WERI-Rb-1 (cell line): ENCODE measurements at regions not wholly inside any gene's neighbourhood (a gene's known extent, or its start where the extent isn't known, plus 50 kb on each side); places are given as distances from the start of the nearest gene placed in this dataset.

Experiments used
- DNase-seq: peaks from one replicate; pipeline ENCODE4 v3.0.0-alpha.2; 2020
- H3K27ac ChIP-seq: fragments of 250-450 bp; sonication (Bioruptor Pico); 2 replicates; pipeline ENCODE4 v1.5.1; 2020; ENCODE audit warnings: mild to moderate bottlenecking, moderate library complexity
- H3K27me3 ChIP-seq: fragments of 250-450 bp; sonication (Bioruptor Pico); 2 replicates; pipeline ENCODE4 v1.5.1; 2021; ENCODE audit warnings: mild to moderate bottlenecking, low read depth, moderate library complexity; ENCODE audit not compliant: insufficient read depth, severe bottlenecking
- H3K36me3 ChIP-seq: fragments of 250-450 bp; sonication (Bioruptor Pico); 2 replicates; pipeline ENCODE4 v1.5.1; 2020; ENCODE audit warnings: mild to moderate bottlenecking, moderate library complexity
- H3K4me3 ChIP-seq: 2 replicates; pipeline ENCODE4 v1.5.1; 2011; ENCODE audit warnings: low read depth, mild to moderate bottlenecking, control low read depth, low read length
- H3K9me3 ChIP-seq: fragments of 250-450 bp; sonication (Bioruptor Pico); 2 replicates; pipeline ENCODE4 v1.5.1; 2021; ENCODE audit warnings: mild to moderate bottlenecking, moderate library complexity; ENCODE audit not compliant: severe bottlenecking
- CTCF ChIP-seq: IDR thresholded peaks from 2 replicates; pipeline ENCODE4 v1.5.1; 2011; ENCODE audit warnings: low read depth, mild to moderate bottlenecking, control low read depth, inconsistent platforms, low read length

- Histone ChIP-seq H3K27ac (no peak overlapping the region), H3K4me3 (no peak overlapping the region), H3K27me3 (no peaks in the 10 kb centered on the region), H3K9me3 (no peaks in the 10 kb centered on the region), H3K36me3 (no peaks in the 10 kb centered on the region)
- TF ChIP-seq CTCF: no peak
- DNase-seq: peak; percentile 74
Observed at GRCh38 chr13:90403330-90404082, 944.0 kb upstream of the MIR17HG start.

- no peak overlapping the region for H3K4me3 ChIP-seq
- no peaks in the 10 kb centered on the region for H3K27me3 ChIP-seq
- H3K27ac ChIP-seq: no peak overlapping the region
- no peaks in the 10 kb centered on the region for H3K9me3 ChIP-seq
- H3K36me3 ChIP-seq: no peaks in the 10 kb centered on the region
- no peak for TF ChIP-seq CTCF
- no peak for DNase-seq
Observed at GRCh38 chr13:90405301-90405700, 942.2 kb upstream of the MIR17HG start.

GRCh38 chr13:90412980-90413379 is 934.5 kb upstream of the MIR17HG start:
- H3K27me3 ChIP-seq: no peaks in the 10 kb centered on the region
- H3K36me3 ChIP-seq: no peaks in the 10 kb centered on the region
- H3K9me3 ChIP-seq: no peaks in the 10 kb centered on the region
- no peak for TF ChIP-seq CTCF
- H3K27ac ChIP-seq: no peak overlapping the region
- DNase-seq: no peak
- no peak overlapping the region for H3K4me3 ChIP-seq

- no peak overlapping the region for H3K4me3 ChIP-seq
- no peak for TF ChIP-seq CTCF
- no peak overlapping the region for H3K27ac ChIP-seq
- no peaks in the 10 kb centered on the region for H3K27me3 ChIP-seq
- no peaks in the 10 kb centered on the region for H3K9me3 ChIP-seq
- no peak for DNase-seq
- H3K36me3 ChIP-seq: no peaks in the 10 kb centered on the region
Observed at GRCh38 chr13:90413548-90413947, 933.9 kb upstream of the MIR17HG start.

- Histone ChIP-seq H3K9me3 (no peaks in the 10 kb centered on the region), H3K27ac (no peak overlapping the region), H3K27me3 (no peaks in the 10 kb centered on the region), H3K4me3 (no peak overlapping the region), H3K36me3 (no peaks in the 10 kb centered on the region)
- no peak for DNase-seq
- no peak for TF ChIP-seq CTCF
Observed at GRCh38 chr13:90414691-90415596, 932.5 kb upstream of the MIR17HG start.
